Pancreas (tissue), 10 donors: ENCODE measurements at regions not wholly inside any gene's neighbourhood (a gene's known extent, or its start where the extent isn't known, plus 50 kb on each side); places are given as distances from the start of the nearest gene placed in this dataset.
A peak's percentile ranks its signal among the peaks of the same experiment; 100 is the strongest.

Source experiments
- ATAC-seq, 4 donors: fragments of 200-7000 bp; cut with Tn5 transposase; one replicate each; pipeline versions ENCODE4 v1.8.0 to v1.9.1; 2020; ENCODE audit warnings: mild to moderate bottlenecking in 4 of 4, moderate library complexity in 4 of 4
- DNase-seq, 6 donors: peaks; one replicate each; pipeline ENCODE4 v3.0.0-alpha.2; 2020
- FAIRE-seq: peaks from 2 replicates; lab custom pipeline; 2012; peaks lifted over from hg19 to GRCh38; lab: Jason Lieb, UNC
- H3K27ac ChIP-seq, 4 donors: fragments of 200-600 bp; sonication (generic); 1 replicate in 3 of 4; 2 replicates in 1 of 4; pipeline versions ENCODE4 v1.5.0 to v1.8.0; 2020
- H3K27me3 ChIP-seq, 4 donors: fragments of 200-600 bp; one replicate each; pipeline ENCODE4 v1.8.0; 2021
- H3K36me3 ChIP-seq, 3 donors: fragments of 200-600 bp; sonication (generic) in 1 of 3; one replicate each; pipeline versions ENCODE4 v1.5.0 to v1.8.0; 2020 to 2021
- H3K4me1 ChIP-seq, 3 donors: fragments of 200-600 bp; one replicate each; pipeline ENCODE4 v1.8.0; 2021
- H3K4me3 ChIP-seq, 4 donors: fragments of 200-600 bp; sonication (generic) in 2 of 4; one replicate each; pipeline versions ENCODE4 v1.5.0 to v1.8.0; 2020 to 2021
- H3K9me3 ChIP-seq, 4 donors: fragments of 200-600 bp; one replicate each; pipeline ENCODE4 v1.8.0; 2021
- WGBS, 2 donors: extraction: QIAGEN DNeasy Blood & Tissue Kit; methylation state at CpG; one replicate each; pipeline ENCODE4 v1.1.7; 2013; 5-methylcytosine and 5-hydroxymethylcytosine counted together
- intact Hi-C, 3 donors: fragments of 100-400 bp; cut with DNase I; formaldehyde crosslinking; loops; one replicate each; pipeline versions ENCODE4 v1.11.1 to v1.14.2; 2022
- TF ChIP-seq, protein P1 (sequence below), 4 donors: fragments of 200-600 bp; sonication (generic) in 3 of 4; IDR thresholded peaks; one replicate each; pipeline versions ENCODE4 v1.5.0 to v1.8.0; 2021; ENCODE audit warnings: antibody characterized with exemption in 4 of 4
- donor health status: healthy with polysubstance abuse.
- donor health status: DM: no; HTN: no; CAD: no; lungs with moderate emphysema.
- donor health status: DM: no; HTN: no; CAD: no.
- donor health status: control.
- donor health status: control.
- donor health status: Bipolar disorder and iron deficiency.
- donor health status: DM: yes; HTN: yes; CAD: no.
- donor health status: DM: no; HTN: no; CAD: no.
- donor health status: DM: no; HTN: no; CAD: no.
- donor health status: DM: yes; HTN: yes; CAD: no.

DNA sequence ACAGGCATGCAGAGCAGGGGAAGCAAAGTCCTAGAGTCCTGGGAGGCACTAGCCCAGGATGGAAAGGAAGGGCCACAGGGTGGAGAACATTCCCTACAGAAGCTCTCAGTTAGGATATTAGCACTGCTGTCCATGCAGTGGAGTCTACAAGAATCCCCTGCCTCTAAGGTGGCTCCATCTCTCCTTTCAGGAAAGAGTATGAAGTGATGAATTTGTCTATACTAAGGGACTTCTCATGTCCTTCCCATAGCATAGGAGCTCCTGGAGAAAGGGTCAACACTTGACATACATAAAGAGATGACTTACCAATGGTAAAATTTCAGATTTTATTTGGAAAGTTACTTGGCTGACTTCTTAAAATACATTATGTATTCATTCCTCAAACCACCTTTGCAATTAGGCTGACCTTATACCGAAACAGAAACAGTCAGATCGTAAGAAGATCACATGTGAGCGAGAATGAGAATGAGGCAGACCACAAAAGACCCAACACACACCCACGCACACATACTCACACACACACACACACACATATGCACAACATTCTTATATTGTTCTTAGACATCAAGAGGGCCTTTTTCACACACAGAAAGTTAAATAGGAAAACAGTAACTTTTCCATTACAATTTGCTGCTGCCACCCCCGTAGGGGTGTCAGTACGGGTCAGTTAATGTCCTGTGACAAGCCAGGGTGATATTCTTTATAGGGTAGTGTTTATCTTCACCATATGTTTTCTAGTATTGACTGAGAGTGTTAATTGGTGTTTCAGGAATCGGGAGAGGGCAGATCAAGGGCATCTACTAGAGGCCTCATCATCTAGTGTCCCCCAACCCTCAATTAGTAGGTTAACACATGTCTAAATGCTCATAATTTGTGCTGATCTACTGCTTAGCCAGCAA lies 159.4 kb downstream of the FAXC start:
- H3K27ac ChIP-seq = no peak overlapping the region
- no peaks in the 10 kb centered on the region for H3K36me3 ChIP-seq
- WGBS, 2 donors = 55 to 65% methylated on average over 7 of the region's 7 CpGs
- FAIRE-seq (no peak), ATAC-seq (no peak), DNase-seq (no peak)
- TF ChIP-seq, protein P1, sequence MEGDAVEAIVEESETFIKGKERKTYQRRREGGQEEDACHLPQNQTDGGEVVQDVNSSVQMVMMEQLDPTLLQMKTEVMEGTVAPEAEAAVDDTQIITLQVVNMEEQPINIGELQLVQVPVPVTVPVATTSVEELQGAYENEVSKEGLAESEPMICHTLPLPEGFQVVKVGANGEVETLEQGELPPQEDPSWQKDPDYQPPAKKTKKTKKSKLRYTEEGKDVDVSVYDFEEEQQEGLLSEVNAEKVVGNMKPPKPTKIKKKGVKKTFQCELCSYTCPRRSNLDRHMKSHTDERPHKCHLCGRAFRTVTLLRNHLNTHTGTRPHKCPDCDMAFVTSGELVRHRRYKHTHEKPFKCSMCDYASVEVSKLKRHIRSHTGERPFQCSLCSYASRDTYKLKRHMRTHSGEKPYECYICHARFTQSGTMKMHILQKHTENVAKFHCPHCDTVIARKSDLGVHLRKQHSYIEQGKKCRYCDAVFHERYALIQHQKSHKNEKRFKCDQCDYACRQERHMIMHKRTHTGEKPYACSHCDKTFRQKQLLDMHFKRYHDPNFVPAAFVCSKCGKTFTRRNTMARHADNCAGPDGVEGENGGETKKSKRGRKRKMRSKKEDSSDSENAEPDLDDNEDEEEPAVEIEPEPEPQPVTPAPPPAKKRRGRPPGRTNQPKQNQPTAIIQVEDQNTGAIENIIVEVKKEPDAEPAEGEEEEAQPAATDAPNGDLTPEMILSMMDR (IDR thresholded peaks at IDR 0.05) = no peak
- no peaks in the 10 kb centered on the region for H3K9me3 ChIP-seq
- H3K4me3 ChIP-seq = no peak overlapping the region
- no peaks in the 10 kb centered on the region for H3K27me3 ChIP-seq
- no peaks in the 10 kb centered on the region for H3K4me1 ChIP-seq
- intact Hi-C loops = no loop called here

DNA sequence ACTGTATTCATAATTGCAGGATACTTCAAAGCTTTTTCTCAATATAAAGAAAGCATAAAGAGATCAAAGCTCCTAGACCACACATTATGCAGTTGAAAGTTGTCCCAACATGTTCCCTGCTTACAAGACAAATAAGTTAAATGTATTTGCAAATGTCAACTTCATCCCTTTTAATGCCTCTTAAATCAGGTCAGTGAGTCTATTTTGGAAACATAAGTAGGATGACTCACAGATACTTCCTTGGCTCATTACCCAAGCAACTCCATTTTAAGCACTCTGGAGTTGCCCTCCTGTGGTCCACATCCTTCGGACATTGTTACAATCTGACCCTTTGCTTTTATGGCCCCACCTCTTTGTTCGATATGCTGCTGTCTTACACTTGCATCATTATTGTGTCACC lies 162.0 kb downstream of the FAXC start:
- H3K27me3 ChIP-seq = no peaks in the 10 kb centered on the region
- intact Hi-C loops = no loop called here
- FAIRE-seq (no peak), ATAC-seq (peak in 2 of 4 donors; percentile 25 to 38), DNase-seq (no peak)
- no peaks in the 10 kb centered on the region for H3K4me1 ChIP-seq
- no peak overlapping the region for H3K27ac ChIP-seq
- H3K36me3 ChIP-seq = no peaks in the 10 kb centered on the region
- 63 to 85% methylated on average over 2 of the region's 2 CpGs for WGBS, 2 donors
- no peaks in the 10 kb centered on the region for H3K9me3 ChIP-seq
- TF ChIP-seq, protein P1 (IDR thresholded peaks at IDR 0.05) = no peak
- H3K4me3 ChIP-seq = no peak overlapping the region

DNA sequence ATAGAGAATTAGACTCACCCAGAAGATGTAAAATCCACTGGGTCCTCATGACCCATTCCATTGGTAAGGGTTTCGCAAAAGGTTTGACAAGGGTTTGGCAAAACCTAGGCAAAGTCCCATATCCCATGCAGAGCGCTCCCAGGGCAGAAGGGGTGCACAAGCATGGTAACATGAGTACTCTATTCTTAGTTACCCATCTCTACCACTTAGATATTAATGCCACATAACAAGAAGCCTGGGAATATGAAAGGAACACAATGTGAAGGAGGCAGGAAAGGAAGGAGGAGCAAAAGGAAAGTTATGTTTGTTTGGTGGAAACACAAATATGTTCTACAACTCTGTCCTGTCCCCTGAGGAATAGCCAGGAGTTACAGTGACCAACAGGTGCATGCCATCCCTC lies 163.1 kb downstream of the FAXC start:
- WGBS, 2 donors = 88 to 89% methylated on average over 2 of the region's 2 CpGs
- H3K27me3 ChIP-seq = no peaks in the 10 kb centered on the region
- H3K4me3 ChIP-seq = no peak overlapping the region
- no peaks in the 10 kb centered on the region for H3K9me3 ChIP-seq
- DNase-seq = no peak
- H3K4me1 ChIP-seq = no peaks in the 10 kb centered on the region
- intact Hi-C loops = no loop called here
- no peaks in the 10 kb centered on the region for H3K36me3 ChIP-seq
- H3K27ac ChIP-seq = no peak overlapping the region
- TF ChIP-seq, protein P1 (IDR thresholded peaks at IDR 0.05) = no peak
- FAIRE-seq = no peak
- ATAC-seq = no peak

DNA sequence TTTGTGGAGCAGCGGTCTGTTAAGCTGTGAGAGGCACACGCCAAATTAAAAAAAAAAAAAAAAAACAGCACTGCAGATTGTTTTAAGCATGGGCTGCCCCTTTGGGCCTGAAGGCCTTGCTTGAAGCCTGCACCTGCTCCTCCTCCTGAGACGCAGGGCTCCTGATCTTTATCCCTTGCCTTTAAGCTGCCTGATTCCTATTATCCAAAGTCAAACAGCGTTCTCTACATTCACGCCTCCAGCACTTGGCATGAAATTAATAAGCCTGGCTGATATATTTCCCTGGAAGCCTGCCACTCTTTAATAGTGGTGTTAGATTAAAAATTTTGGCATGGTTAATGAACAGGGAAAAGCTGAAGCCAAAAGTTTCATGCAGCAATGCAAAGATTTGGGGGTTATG lies 163.9 kb downstream of the FAXC start:
- FAIRE-seq = no peak
- no peaks in the 10 kb centered on the region for H3K27me3 ChIP-seq
- no peaks in the 10 kb centered on the region for H3K4me1 ChIP-seq
- no peaks in the 10 kb centered on the region for H3K36me3 ChIP-seq
- WGBS, 2 donors = 48 to 52% methylated on average over 5 of the region's 5 CpGs
- TF ChIP-seq, protein P1 (IDR thresholded peaks at IDR 0.05) = no peak
- no peak overlapping the region for H3K27ac ChIP-seq
- H3K4me3 ChIP-seq = no peak overlapping the region
- no peaks in the 10 kb centered on the region for H3K9me3 ChIP-seq
- DNase-seq = no peak
- ATAC-seq = no peak
- intact Hi-C loops = no loop called here

DNA sequence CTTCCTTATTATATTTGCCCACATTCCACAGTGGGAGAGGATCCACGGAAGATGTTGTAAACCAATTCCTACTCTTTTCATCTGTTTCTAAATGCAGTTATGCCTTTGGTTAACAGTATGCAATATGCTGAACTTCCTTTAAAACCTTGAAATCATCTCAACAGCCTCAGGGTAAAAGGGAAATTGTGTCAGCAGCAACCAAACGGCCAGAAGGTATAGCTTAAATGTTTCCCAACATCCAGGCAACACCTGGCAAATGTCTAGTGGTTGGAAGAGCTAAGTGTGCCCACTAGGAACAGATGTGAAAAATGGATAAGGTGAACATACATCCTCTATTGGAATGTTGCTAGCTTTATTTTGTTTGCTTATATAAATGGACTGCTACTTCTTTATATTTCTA lies 164.8 kb downstream of the FAXC start:
- no peaks in the 10 kb centered on the region for H3K27me3 ChIP-seq
- no peaks in the 10 kb centered on the region for H3K9me3 ChIP-seq
- H3K4me1 ChIP-seq = no peaks in the 10 kb centered on the region
- DNase-seq (no peak), FAIRE-seq (no peak), ATAC-seq (no peak)
- WGBS, 2 donors = 28 to 39% methylated on average over 2 of the region's 2 CpGs
- no peak overlapping the region for H3K27ac ChIP-seq
- TF ChIP-seq, protein P1 (IDR thresholded peaks at IDR 0.05) = no peak
- no peaks in the 10 kb centered on the region for H3K36me3 ChIP-seq
- intact Hi-C loops = no loop called here
- H3K4me3 ChIP-seq = no peak overlapping the region
